ENCODE measurements at regions not wholly inside any gene's neighbourhood (a gene's known extent, or its start where the extent isn't known, plus 50 kb on each side); places are given as distances from the start of the nearest gene placed in this dataset.

DNA sequence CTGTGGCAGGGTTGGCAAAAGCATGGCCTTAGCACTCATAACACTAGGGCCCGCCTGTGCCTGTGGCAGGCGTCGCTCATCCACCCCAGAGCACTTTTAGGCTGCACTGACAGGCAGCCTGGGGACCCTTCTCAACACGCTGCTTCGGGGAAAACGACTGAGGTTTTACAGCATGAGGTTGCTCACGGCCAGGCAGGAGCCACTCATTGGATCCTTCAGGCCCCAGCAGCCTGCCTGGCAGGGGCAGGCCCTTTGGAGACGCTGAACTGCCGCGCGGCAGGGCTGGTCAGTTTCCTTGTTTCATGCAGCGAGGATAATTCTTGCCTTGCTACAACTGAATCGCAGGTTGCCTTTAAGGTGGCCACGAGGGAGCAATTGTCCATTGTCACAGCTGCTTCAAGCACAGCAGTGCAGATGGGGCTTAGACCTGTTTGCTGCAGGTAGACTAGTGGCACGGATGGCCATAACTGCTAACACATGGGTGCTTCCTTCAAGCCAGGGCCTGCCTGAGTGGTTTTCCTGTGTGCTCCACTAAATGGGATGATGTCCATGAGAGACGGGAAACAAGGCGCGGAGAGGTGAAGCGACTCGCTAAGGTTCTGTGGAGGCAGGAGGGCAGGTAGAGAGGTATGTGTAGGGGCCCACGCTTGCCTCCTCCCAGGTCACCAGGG is 49.9 kb upstream of the HS6ST1 start:
- TF ChIP-seq, protein P1, sequence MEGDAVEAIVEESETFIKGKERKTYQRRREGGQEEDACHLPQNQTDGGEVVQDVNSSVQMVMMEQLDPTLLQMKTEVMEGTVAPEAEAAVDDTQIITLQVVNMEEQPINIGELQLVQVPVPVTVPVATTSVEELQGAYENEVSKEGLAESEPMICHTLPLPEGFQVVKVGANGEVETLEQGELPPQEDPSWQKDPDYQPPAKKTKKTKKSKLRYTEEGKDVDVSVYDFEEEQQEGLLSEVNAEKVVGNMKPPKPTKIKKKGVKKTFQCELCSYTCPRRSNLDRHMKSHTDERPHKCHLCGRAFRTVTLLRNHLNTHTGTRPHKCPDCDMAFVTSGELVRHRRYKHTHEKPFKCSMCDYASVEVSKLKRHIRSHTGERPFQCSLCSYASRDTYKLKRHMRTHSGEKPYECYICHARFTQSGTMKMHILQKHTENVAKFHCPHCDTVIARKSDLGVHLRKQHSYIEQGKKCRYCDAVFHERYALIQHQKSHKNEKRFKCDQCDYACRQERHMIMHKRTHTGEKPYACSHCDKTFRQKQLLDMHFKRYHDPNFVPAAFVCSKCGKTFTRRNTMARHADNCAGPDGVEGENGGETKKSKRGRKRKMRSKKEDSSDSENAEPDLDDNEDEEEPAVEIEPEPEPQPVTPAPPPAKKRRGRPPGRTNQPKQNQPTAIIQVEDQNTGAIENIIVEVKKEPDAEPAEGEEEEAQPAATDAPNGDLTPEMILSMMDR (IDR thresholded peaks at IDR 0.05; ENCODE audit: low read depth, low read length) = no peak

DNA sequence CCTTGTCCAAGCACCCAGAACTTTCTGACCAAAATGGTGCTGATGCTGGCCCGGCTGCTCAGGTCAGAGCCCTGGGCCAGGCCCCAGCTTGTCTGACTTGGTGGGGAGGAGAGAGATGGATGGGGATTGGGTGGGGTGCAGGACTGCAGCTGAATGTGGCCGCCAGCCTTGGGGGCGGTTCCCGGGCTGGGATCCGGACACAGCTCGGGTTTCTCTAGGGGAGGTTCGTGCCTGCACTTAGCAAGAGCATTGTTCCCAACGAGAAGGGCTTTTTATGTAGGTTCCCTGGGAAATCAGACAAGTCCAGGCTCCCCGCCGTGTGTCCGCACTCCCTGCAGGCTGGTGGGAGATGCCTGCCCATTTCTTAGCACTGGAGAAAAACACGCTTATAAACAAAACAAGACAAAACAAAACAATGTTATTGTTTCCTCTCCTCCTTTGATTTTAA is 50.5 kb upstream of the HS6ST1 start:
- Histone ChIP-seq H3K9me3 (no peaks in the 10 kb centered on the region), H3K27me3 (no peaks in the 10 kb centered on the region), H3K36me3 (no peaks in the 10 kb centered on the region), H3K4me3 (ENCODE audit: low read depth, low read length) (no peak overlapping the region), H3K4me1 (no peaks in the 10 kb centered on the region)
- no peak for DNase-seq
- TF ChIP-seq, protein P1 (IDR thresholded peaks at IDR 0.05; ENCODE audit: low read depth, low read length) = no peak

More for the DNA sequence above, 49.9 kb upstream of the HS6ST1 start:
- H3K36me3 ChIP-seq = no peaks in the 10 kb centered on the region
- no peaks in the 10 kb centered on the region for H3K27me3 ChIP-seq
- H3K9me3 ChIP-seq = no peaks in the 10 kb centered on the region
- no peak for DNase-seq
- no peak overlapping the region for H3K4me3 ChIP-seq (ENCODE audit: low read depth, low read length)
- no peaks in the 10 kb centered on the region for H3K4me1 ChIP-seq

DNA sequence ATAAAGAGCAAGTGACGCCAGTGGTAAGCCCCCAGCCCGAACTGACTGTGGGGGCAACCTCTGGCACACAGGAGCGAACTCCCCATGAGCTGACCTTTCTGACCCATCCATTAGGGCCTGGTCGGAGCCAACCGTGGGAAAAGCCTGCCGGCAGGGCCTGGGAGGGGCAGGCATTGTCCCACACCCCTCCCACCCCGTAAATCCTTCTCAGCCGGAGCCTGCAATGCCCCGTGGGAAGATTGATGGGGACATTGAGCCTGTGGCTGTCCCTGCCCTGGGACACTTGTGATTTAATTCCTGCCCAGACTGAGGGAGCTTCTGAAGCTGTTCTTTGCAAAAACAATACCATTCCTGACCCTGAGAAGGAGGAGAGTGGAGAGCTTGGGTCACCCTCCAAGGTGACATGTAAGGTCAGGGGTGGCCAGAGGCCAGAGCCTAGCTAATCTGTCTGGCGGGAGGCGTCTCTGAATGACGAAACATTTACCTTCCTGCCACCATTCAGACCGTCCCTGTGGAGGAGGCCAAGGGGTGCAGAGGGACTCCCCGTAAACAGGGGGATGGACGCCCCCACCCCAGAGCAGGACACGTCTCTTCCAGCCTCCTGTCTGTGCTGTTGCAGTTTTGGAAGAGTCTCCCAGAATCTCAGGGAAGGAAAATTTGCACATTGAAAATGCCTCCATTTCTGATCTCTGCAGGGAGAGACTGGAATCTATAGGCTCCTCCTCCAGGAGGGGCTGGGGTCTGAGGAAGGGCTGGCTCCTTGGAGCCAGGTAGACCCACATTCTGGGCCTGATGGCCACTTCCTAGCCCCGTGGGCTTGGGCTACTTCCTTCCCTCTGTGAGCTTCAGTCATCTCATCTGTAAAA is 51.2 kb upstream of the HS6ST1 start:
- TF ChIP-seq, protein P1 (IDR thresholded peaks at IDR 0.05; ENCODE audit: low read depth, low read length) = no peak
- no peak for DNase-seq
- no peaks in the 10 kb centered on the region for H3K27me3 ChIP-seq
- no peaks in the 10 kb centered on the region for H3K36me3 ChIP-seq
- no peak overlapping the region for H3K4me3 ChIP-seq (ENCODE audit: low read depth, low read length)
- H3K4me1 ChIP-seq = no peaks in the 10 kb centered on the region
- H3K9me3 ChIP-seq = no peaks in the 10 kb centered on the region

DNA sequence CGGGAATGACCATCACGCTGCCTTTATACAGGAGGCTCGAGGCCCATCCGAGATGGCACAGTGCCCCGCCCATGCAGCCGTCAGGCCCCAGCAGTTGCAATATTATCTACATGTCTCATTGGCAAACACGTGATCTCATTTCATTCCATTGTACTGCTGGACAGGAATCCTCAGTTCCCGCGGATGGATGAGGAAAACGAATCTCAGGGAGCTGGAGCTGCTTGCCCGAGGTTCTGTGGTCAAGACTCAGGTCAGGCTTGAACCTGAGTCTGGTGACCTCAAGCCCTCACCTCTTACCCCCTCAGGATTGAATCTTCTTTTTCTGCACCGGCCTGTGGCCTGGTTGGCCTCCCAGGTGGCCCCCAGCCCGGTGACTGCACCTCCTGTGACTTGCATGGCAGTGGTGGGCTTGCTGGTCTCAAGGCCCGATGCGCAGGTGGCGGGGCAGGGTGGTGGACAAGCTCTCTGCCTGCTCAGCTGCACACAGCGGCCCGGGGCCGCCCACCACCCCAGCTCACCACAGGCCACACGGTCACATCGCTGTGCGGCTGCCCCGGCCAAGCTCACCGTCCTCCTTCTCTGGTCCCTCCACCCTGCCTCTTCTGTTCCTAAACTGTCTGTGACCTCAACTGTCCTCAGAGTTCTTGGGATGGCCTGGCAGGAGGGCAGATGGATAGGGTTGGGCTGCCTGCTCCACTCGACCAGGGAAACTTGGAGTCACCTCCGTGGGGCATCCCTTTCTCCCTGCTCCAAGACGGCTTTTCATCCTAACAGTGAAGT is 52.0 kb upstream of the HS6ST1 start:
- Histone ChIP-seq H3K4me1 (no peaks in the 10 kb centered on the region), H3K9me3 (no peaks in the 10 kb centered on the region), H3K4me3 (ENCODE audit: low read depth, low read length) (no peak overlapping the region), H3K36me3 (no peaks in the 10 kb centered on the region), H3K27me3 (no peaks in the 10 kb centered on the region)
- DNase-seq = no peak
- TF ChIP-seq, protein P1 (IDR thresholded peaks at IDR 0.05; ENCODE audit: low read depth, low read length) = no peak

DNA sequence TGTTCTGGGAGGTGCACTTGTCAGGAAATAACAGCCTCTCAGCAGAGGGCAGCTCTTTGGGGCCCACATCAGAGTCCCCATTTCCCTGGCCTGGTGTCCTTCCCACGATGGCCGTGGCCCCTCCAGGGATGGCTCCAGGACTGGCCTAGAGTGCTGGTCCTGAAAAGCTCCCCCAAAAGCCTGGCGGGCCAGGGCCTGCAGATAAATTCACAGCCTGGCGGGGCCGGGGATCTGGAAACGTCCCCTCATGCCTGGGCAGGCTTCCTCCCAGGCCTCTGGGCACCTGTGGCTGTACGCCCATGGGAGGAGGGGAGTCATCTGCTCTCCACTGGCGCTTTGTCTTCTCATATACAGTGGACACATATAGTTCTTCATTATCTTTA is 52.6 kb upstream of the HS6ST1 start:
- Histone ChIP-seq H3K4me1 (no peaks in the 10 kb centered on the region), H3K4me3 (ENCODE audit: low read depth, low read length) (no peak overlapping the region), H3K9me3 (no peaks in the 10 kb centered on the region), H3K36me3 (no peaks in the 10 kb centered on the region), H3K27me3 (no peaks in the 10 kb centered on the region)
- DNase-seq = no peak
- TF ChIP-seq, protein P1 (IDR thresholded peaks at IDR 0.05; ENCODE audit: low read depth, low read length) = no peak
